ENCODE measurements at regions not wholly inside any gene's neighbourhood (a gene's known extent, or its start where the extent isn't known, plus 50 kb on each side); places are given as distances from the start of the nearest gene placed in this dataset.

DNA sequence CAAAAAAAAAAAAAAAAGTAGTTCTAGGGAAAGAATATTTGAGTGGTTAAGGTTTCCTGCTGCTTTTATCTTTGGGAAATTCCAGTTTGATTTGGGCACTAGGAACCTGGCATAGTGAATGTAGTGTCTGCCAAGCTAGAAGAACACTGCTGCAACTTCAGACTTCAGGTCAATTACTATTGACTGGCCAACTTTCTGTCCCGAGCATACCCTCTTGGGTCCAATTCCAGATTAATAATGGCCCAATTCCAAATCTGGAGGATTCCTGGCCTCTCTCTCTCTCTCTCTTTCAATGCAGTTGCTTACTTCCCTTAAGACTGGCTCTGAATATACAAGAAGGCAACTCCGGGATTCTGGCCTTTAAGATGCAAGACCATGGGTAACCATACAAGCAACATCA, 74.9 kb downstream of the ANKEF1 start:
- TF ChIP-seq, protein P1, sequence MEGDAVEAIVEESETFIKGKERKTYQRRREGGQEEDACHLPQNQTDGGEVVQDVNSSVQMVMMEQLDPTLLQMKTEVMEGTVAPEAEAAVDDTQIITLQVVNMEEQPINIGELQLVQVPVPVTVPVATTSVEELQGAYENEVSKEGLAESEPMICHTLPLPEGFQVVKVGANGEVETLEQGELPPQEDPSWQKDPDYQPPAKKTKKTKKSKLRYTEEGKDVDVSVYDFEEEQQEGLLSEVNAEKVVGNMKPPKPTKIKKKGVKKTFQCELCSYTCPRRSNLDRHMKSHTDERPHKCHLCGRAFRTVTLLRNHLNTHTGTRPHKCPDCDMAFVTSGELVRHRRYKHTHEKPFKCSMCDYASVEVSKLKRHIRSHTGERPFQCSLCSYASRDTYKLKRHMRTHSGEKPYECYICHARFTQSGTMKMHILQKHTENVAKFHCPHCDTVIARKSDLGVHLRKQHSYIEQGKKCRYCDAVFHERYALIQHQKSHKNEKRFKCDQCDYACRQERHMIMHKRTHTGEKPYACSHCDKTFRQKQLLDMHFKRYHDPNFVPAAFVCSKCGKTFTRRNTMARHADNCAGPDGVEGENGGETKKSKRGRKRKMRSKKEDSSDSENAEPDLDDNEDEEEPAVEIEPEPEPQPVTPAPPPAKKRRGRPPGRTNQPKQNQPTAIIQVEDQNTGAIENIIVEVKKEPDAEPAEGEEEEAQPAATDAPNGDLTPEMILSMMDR (IDR thresholded peaks at IDR 0.05; ENCODE audit: low read depth, low read length), result no peak
- peak in 1 of 2 donors; percentile 32 for DNase-seq (ENCODE audit: low read depth in 2 of 2)

DNA sequence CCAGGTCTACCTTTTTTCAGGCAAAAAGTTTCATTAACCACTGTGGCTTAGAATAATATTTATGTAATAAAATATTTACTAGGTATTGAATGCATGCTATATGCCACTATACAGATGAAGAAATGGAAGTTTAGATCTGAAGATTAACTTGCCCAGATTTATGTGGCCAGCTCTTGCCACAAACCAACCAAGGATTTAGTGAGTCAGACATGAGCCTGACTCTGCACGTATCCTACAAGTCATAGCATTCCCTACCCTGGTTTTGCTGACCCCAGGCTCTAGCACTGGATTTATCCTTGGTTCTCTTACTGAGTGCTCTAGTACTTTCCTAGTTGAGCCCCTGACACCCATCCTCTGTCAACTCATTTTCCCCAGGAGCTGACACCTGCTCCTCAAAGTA, 75.4 kb downstream of the ANKEF1 start:
- DNase-seq (ENCODE audit: low read depth in 2 of 2), result no peak
- TF ChIP-seq, protein P1 (IDR thresholded peaks at IDR 0.05; ENCODE audit: low read depth, low read length), result no peak

More for the DNA sequence above, 74.9 kb downstream of the ANKEF1 start:
- H3K4me3 ChIP-seq (replicated peaks in 1 of 2; ENCODE audit: low read depth in 2 of 2, low read length in 2 of 2), result no peak overlapping the region

DNA sequence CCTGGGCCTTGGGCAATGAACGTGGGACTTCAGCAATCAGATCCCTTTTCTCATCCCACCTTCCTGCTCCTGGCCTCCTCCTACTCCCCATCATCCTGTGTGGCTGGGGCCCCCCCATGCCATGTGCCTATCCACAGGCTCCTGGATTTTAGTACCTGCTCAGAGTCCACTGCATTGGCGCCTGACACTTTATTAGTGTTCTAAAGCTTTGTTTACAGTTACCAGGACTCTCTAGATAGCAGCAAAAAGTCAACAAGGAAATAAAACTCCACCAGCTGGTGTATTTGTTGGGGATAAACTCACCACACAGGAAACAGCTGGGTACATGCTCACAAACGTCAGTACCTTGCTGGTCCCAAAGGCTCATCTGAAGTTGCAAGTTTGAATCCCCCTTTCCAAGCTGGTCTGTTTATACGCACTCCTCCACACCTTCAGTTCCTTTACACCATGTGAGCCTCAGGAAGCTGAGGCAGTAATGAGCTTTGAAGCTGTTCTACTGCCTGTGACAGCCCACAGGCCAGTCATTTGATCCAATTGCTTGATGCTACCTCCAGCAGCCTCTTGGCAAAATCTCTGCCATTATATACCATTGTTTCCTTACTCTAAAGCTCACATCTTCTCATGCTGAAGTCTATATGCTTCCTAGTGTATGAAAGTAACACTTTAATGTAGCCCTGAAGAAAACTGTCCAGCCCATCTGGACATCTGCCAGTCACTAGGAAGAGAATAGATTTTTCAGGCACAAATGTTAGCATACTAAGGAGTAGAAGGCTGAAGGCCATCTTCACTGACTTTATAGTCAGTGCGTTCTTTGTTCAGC, 76.6 kb downstream of the ANKEF1 start:
- no peak overlapping the region for H3K4me3 ChIP-seq (replicated peaks in 1 of 2; ENCODE audit: low read depth in 2 of 2, low read length in 2 of 2)
- TF ChIP-seq, protein P1 (IDR thresholded peaks at IDR 0.05; ENCODE audit: low read depth, low read length), result no peak
- DNase-seq (ENCODE audit: low read depth in 2 of 2), result no peak

More for the DNA sequence above, 75.4 kb downstream of the ANKEF1 start:
- no peak overlapping the region for H3K4me3 ChIP-seq (replicated peaks in 1 of 2; ENCODE audit: low read depth in 2 of 2, low read length in 2 of 2)

DNA sequence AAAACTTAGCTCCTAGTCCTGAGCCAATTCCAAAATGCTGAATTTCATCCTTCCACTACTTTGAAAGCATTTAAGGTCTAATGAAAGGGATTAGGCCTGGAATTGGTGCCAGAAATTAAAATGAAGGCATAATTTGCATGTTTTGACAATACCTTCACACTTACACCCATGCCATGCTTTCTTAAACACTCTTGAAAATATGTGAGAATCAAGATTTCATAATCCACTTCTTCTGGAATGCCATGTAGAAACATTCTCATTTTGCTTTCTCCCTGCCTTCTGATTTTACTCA, 77.1 kb downstream of the ANKEF1 start:
- H3K4me3 ChIP-seq (replicated peaks in 1 of 2; ENCODE audit: low read depth in 2 of 2, low read length in 2 of 2), result no peak overlapping the region
- DNase-seq (ENCODE audit: low read depth in 2 of 2), result no peak
- TF ChIP-seq, protein P1 (IDR thresholded peaks at IDR 0.05; ENCODE audit: low read depth, low read length), result no peak

DNA sequence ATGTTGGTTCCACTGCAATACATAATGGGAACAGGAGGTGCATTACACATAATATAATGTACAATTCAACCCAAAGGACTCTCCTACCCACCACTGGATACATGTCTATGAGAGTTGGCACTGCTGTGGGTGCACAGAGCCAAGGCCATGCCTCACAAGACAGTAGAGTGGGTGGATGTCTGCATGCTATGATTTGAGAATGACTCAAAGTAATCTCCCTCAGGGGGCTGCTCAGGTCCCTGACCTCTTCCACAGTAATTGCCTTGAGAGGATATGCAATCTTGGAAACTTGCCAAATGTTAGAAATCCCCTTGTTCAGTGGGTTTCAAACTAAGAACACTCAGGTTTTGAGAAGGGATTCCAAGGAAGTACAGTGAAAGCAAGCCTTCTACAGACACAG, 79.0 kb downstream of the ANKEF1 start:
- TF ChIP-seq, protein P1 (IDR thresholded peaks at IDR 0.05; ENCODE audit: low read depth, low read length), result no peak
- DNase-seq (ENCODE audit: low read depth in 2 of 2), result peak in 1 of 2 donors; percentile 29
- H3K4me3 ChIP-seq (replicated peaks in 1 of 2; ENCODE audit: low read depth in 2 of 2, low read length in 2 of 2), result no peak overlapping the region

DNA sequence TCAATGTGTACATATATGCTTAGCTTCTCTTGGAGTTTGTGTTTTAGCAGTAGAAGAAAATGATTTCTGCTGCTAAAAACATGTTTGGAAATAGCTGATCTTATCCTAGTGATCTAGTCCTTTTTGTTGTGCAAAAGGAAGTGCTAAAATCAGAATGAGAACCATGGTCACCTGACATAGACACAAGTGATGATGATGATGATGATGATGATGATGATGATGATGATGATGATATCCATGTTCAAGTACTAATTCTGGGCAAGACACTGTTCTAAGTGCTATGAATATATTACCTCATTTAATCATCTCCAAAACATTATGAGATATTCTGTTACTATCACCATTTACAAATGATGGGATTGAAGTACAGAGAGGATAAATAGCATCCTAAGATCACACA, 79.8 kb downstream of the ANKEF1 start:
- no peak overlapping the region for H3K4me3 ChIP-seq (replicated peaks in 1 of 2; ENCODE audit: low read depth in 2 of 2, low read length in 2 of 2)
- TF ChIP-seq, protein P1 (IDR thresholded peaks at IDR 0.05; ENCODE audit: low read depth, low read length), result no peak
- no peak for DNase-seq (ENCODE audit: low read depth in 2 of 2)

DNA sequence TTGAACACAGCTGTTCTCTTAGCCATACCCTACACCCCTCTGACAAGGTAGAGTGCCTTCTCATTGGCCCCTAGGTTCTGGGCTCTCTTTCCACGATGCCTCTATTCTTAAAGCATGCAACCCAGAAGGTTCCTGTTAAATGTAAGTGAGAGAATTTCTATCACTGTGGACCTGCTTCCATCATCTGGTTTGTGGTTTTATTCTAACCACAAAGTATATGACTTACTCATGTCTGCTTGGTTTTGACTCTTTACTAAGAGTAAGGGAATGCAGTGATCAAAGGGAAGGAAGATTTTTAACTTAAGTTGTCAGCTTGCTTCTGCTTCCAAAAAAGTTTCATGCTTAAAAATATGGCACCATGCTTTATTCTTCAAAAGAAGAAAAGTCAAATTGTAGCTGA, 80.2 kb downstream of the ANKEF1 start:
- peak; percentile 46 to 73 for DNase-seq (ENCODE audit: low read depth in 2 of 2)
- H3K4me3 ChIP-seq (replicated peaks in 1 of 2; ENCODE audit: low read depth in 2 of 2, low read length in 2 of 2), result no peak overlapping the region
- TF ChIP-seq, protein P1 (IDR thresholded peaks at IDR 0.05; ENCODE audit: low read depth, low read length), result no peak

Data from cardiac fibroblast (primary cell).